ENCODE measurements at regions not wholly inside any gene's neighbourhood (a gene's known extent, or its start where the extent isn't known, plus 50 kb on each side); places are given as distances from the start of the nearest gene placed in this dataset.

DNA sequence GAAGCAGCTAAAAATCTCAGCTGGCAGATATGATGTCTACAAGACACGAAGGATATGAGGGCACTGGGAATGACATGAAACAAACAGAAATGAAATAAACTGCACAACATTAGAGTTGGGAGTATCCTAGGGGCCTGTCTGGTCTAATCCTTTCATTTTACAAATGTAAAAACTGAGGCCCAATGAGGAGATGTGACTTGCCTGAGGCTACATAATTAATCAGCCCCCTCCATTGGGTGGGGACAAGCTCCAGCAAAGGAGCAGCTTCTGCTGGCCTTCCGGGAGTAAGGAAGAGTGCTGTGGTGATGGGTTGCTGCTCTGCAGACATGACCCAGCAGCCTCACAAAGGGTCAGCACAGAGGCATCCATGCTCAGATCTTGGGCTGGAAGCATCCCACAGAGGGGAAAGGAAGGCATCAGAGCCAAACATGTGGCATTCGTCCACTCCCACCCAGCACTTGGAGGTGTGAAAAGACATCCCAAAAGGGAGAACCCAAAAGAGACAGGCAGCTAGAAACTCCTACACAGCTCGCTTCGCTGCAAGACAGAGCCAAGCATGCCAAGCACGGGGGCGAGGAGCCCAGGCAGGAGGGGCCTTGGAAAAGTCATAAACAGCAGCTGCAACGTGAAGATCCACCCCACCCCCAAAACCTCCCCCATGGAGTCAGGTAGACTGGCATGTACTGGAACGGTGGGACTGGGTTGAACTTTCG is 183.7 kb downstream of the UNC5CL start:
- TF ChIP-seq, protein P1, sequence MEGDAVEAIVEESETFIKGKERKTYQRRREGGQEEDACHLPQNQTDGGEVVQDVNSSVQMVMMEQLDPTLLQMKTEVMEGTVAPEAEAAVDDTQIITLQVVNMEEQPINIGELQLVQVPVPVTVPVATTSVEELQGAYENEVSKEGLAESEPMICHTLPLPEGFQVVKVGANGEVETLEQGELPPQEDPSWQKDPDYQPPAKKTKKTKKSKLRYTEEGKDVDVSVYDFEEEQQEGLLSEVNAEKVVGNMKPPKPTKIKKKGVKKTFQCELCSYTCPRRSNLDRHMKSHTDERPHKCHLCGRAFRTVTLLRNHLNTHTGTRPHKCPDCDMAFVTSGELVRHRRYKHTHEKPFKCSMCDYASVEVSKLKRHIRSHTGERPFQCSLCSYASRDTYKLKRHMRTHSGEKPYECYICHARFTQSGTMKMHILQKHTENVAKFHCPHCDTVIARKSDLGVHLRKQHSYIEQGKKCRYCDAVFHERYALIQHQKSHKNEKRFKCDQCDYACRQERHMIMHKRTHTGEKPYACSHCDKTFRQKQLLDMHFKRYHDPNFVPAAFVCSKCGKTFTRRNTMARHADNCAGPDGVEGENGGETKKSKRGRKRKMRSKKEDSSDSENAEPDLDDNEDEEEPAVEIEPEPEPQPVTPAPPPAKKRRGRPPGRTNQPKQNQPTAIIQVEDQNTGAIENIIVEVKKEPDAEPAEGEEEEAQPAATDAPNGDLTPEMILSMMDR (conservative IDR thresholded peaks at IDR 0.05) = no peak
- no peak for TF ChIP-seq EZH2 (IDR thresholded peaks at IDR 0.05; ENCODE audit: low read depth)

Data from PC-9 (cell line).